Neural cell (in vitro differentiated cells): ENCODE measurements at regions not wholly inside any gene's neighbourhood (a gene's known extent, or its start where the extent isn't known, plus 50 kb on each side); places are given as distances from the start of the nearest gene placed in this dataset.

Experiments used
- H2AFZ ChIP-seq: fragments of 200-600, 300-800 bp; sonication (generic), shearing (Covaris generic); 2 replicates; pipeline ENCODE4 v1.6.0; 2014; ENCODE audit warnings: low read depth, mild to moderate bottlenecking, antibody characterized with exemption, low read length, moderate library complexity
- H3F3A ChIP-seq: fragments of 200-600 bp; shearing (Covaris generic); 2 replicates; pipeline ENCODE4 v1.6.1; 2016; ENCODE audit warnings: mild to moderate bottlenecking, moderate library complexity, mixed read lengths, antibody characterized with exemption, low read length; ENCODE audit not compliant: insufficient read depth, poor library complexity, severe bottlenecking
- H3K27ac ChIP-seq: fragments of 200-600, 300-800 bp; sonication (generic), shearing (Covaris generic); 2 replicates; pipeline ENCODE4 v1.5.1; 2014; ENCODE audit warnings: mild to moderate bottlenecking, low read length, moderate library complexity
- H3K27me3 ChIP-seq: fragments of 300-800, 200-600 bp; sonication (generic), shearing (Covaris generic); 2 replicates; pipeline ENCODE4 v1.6.0; 2014; ENCODE audit warnings: mild to moderate bottlenecking, low read depth, low read length, moderate library complexity; ENCODE audit not compliant: insufficient read depth
- H3K36me3 ChIP-seq: fragments of 300-800, 200-600 bp; sonication (generic), shearing (Covaris generic); 2 replicates; pipeline ENCODE4 v1.5.1; 2014; ENCODE audit warnings: mild to moderate bottlenecking, antibody characterized with exemption, low read length, moderate library complexity; ENCODE audit not compliant: insufficient read depth
- H3K4me2 ChIP-seq: fragments of 300-800, 200-600 bp; sonication (generic), shearing (Covaris generic); 2 replicates; pipeline ENCODE4 v1.6.0; 2014; ENCODE audit warnings: mild to moderate bottlenecking, low read length
- H3K4me3 ChIP-seq: fragments of 300-800, 200-600 bp; sonication (generic), shearing (Covaris generic); 2 replicates; pipeline ENCODE4 v1.5.1; 2014; ENCODE audit warnings: mild to moderate bottlenecking, low read length, moderate library complexity
- H3K79me2 ChIP-seq: fragments of 200-600 bp; shearing (Covaris generic); replicated peaks from 2 replicates; pipeline ENCODE4 v1.6.0; 2014; ENCODE audit warnings: mild to moderate bottlenecking, low read length, moderate library complexity; ENCODE audit not compliant: insufficient read depth
- H3K9ac ChIP-seq: fragments of 300-800, 200-600 bp; sonication (generic), shearing (Covaris generic); 2 replicates; pipeline ENCODE4 v1.6.1; 2016; ENCODE audit warnings: mild to moderate bottlenecking, low read length, mixed read lengths
- H3K9me2 ChIP-seq: fragments of 200-600 bp; shearing (Covaris generic); 2 replicates; pipeline ENCODE4 v1.6.1; 2016; ENCODE audit warnings: mild to moderate bottlenecking, low read length, mixed read lengths; ENCODE audit not compliant: insufficient read depth
- H3K9me3 ChIP-seq: fragments of 200-600, 300-800 bp; sonication (generic), shearing (Covaris generic); 2 replicates; pipeline ENCODE4 v1.6.1; 2016; ENCODE audit warnings: mild to moderate bottlenecking, mixed run types, low read length, moderate library complexity, mixed read lengths
- H4K20me1 ChIP-seq: fragments of 200-600 bp; shearing (Covaris generic); 2 replicates; pipeline ENCODE4 v1.6.1; 2016; ENCODE audit warnings: mild to moderate bottlenecking, mixed run types; ENCODE audit not compliant: insufficient read depth
- CTCF ChIP-seq: fragments of 450-650 bp; IDR thresholded peaks from 2 replicates; pipeline ENCODE4 v1.5.1; 2014; ENCODE audit warnings: antibody characterized with exemption, mild to moderate bottlenecking, moderate library complexity; ENCODE audit not compliant: poor library complexity, severe bottlenecking
- EP300 ChIP-seq: fragments of 450-650 bp; conservative IDR thresholded peaks from 2 replicates; pipeline ENCODE4 v1.6.1; 2014; ENCODE audit warnings: antibody characterized with exemption, mild to moderate bottlenecking, moderate library complexity; ENCODE audit not compliant: poor library complexity, severe bottlenecking
- EZH2 ChIP-seq: fragments of 200-600, 300-800 bp; shearing (Covaris generic), sonication (generic); IDR thresholded peaks from 2 replicates; pipeline ENCODE4 v1.6.1; 2014; ENCODE audit warnings: antibody characterized with exemption, low read length, borderline replicate concordance, mild to moderate bottlenecking; ENCODE audit not compliant: insufficient read depth, poor library complexity, severe bottlenecking
- MXI1 ChIP-seq: fragments of 450-650 bp; conservative IDR thresholded peaks from 2 replicates; pipeline ENCODE4 v1.6.1; 2014; ENCODE audit warnings: antibody characterized with exemption, mild to moderate bottlenecking; ENCODE audit not compliant: poor library complexity, severe bottlenecking
- POLR2AphosphoS5 ChIP-seq: IDR thresholded peaks from 2 replicates; pipeline ENCODE4 v1.6.1; 2012
- RAD21 ChIP-seq: fragments of 450-650 bp; conservative IDR thresholded peaks from 2 replicates; pipeline ENCODE4 v1.6.1; 2014; ENCODE audit warnings: antibody characterized with exemption, mild to moderate bottlenecking, moderate library complexity
- REST ChIP-seq: IDR thresholded peaks from 2 replicates; pipeline ENCODE4 v1.6.1; 2012; ENCODE audit warnings: borderline replicate concordance
- SMC3 ChIP-seq: fragments of 450-650 bp; conservative IDR thresholded peaks from 2 replicates; pipeline ENCODE4 v1.6.1; 2014; ENCODE audit warnings: antibody characterized with exemption, mild to moderate bottlenecking, moderate library complexity; ENCODE audit not compliant: poor library complexity
- TAF1 ChIP-seq: IDR thresholded peaks from 2 replicates; pipeline ENCODE4 v1.6.1; 2012; ENCODE audit warnings: low read depth

GRCh38 chr2:120593921-120594686 is 141.6 kb upstream of the GLI2 start:
- Histone ChIP-seq H3F3A (no peaks in the 10 kb centered on the region), H3K9ac (no peak overlapping the region), H4K20me1 (no peaks in the 10 kb centered on the region), H3K27me3 (peaks cover 47% of the 10 kb centered on the region), H3K9me2 (no peaks in the 10 kb centered on the region), H3K27ac (no peak overlapping the region), H3K4me2 (no peak overlapping the region), H3K4me3 (no peak overlapping the region), H3K36me3 (no peaks in the 10 kb centered on the region), H3K9me3 (peaks cover 7% of the 10 kb centered on the region), H2AFZ (no peak overlapping the region), H3K79me2 (no peaks in the 10 kb centered on the region)
- TF ChIP-seq POLR2AphosphoS5 = no peak
- TF ChIP-seq SMC3 = no peak
- no peak for TF ChIP-seq CTCF
- no peak for TF ChIP-seq EP300
- TF ChIP-seq MXI1 = no peak
- TF ChIP-seq REST = no peak
- no peak for TF ChIP-seq TAF1
- no peak for TF ChIP-seq RAD21
- no peak for TF ChIP-seq EZH2

- Histone ChIP-seq H3K9me3 (peaks cover 10% of the 10 kb centered on the region), H3K36me3 (no peaks in the 10 kb centered on the region), H3K27ac (no peak overlapping the region), H3K27me3 (peaks cover 37% of the 10 kb centered on the region), H3F3A (no peaks in the 10 kb centered on the region), H3K4me2 (no peak overlapping the region), H3K79me2 (no peaks in the 10 kb centered on the region), H3K9me2 (no peaks in the 10 kb centered on the region), H4K20me1 (no peaks in the 10 kb centered on the region), H3K4me3 (no peak overlapping the region), H2AFZ (no peak overlapping the region), H3K9ac (no peak overlapping the region)
- TF ChIP-seq REST (no peak), EP300 (no peak), RAD21 (no peak), EZH2 (no peak), MXI1 (no peak), TAF1 (no peak), SMC3 (no peak), CTCF (no peak), POLR2AphosphoS5 (no peak)
Observed at GRCh38 chr2:120594856-120595685, 140.6 kb upstream of the GLI2 start.
